Fibroblast of lung (primary cell): ENCODE measurements at regions not wholly inside any gene's neighbourhood (a gene's known extent, or its start where the extent isn't known, plus 50 kb on each side); places are given as distances from the start of the nearest gene placed in this dataset.

Source experiments
- CTCF ChIP-seq, 2 donors: IDR thresholded peaks in 1 of 2; conservative IDR thresholded peaks in 1 of 2; 1 replicate in 1 of 2; 2 replicates in 1 of 2; pipeline ENCODE4 v1.5.1; 2011 to 2012; ENCODE audit warnings: low read length in 2 of 2, control low read depth in 1 of 2, inconsistent platforms in 1 of 2, low read depth in 1 of 2, mild to moderate bottlenecking in 1 of 2
- EZH2 ChIP-seq: IDR thresholded peaks from 2 replicates; pipeline ENCODE4 v1.5.1; 2012; ENCODE audit warnings: low read length, control low read depth, mild to moderate bottlenecking; ENCODE audit errors: missing control alignments

- TF ChIP-seq CTCF (conservative IDR thresholded peaks at IDR 0.05 in 1 of 2, IDR thresholded peaks at IDR 0.05 in 1 of 2; ENCODE audit: low read depth in 1 of 2, low read length in 2 of 2) (no peak), EZH2 (no peak)
These were observed 137.9 kb downstream of the BACH1 start for GRCh38 chr21:29436650-29437049.
